ENCODE measurements at regions not wholly inside any gene's neighbourhood (a gene's known extent, or its start where the extent isn't known, plus 50 kb on each side); places are given as distances from the start of the nearest gene placed in this dataset.

DNA sequence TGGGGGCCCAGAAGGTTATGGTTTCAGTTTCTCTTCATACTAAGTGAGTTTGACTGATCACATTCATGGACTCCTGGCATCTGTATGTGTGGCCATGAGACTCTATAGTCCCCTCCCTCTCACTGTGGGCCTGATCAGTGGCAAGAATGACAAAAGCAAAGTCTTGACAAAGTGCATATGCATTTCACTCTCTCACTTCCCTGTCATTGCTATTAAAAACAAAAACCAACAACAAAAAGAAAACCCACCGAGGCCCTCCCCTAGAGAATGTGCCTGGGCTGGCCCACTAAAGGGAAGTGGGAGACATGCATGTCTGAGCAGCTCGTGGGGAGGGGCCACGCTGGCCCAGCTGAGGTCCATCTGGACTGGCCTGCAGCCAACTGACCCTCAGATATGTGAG lies 600.1 kb upstream of the RAB6C start:
- TF ChIP-seq, protein P1, sequence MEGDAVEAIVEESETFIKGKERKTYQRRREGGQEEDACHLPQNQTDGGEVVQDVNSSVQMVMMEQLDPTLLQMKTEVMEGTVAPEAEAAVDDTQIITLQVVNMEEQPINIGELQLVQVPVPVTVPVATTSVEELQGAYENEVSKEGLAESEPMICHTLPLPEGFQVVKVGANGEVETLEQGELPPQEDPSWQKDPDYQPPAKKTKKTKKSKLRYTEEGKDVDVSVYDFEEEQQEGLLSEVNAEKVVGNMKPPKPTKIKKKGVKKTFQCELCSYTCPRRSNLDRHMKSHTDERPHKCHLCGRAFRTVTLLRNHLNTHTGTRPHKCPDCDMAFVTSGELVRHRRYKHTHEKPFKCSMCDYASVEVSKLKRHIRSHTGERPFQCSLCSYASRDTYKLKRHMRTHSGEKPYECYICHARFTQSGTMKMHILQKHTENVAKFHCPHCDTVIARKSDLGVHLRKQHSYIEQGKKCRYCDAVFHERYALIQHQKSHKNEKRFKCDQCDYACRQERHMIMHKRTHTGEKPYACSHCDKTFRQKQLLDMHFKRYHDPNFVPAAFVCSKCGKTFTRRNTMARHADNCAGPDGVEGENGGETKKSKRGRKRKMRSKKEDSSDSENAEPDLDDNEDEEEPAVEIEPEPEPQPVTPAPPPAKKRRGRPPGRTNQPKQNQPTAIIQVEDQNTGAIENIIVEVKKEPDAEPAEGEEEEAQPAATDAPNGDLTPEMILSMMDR (IDR thresholded peaks at IDR 0.05; ENCODE audit: poor library complexity) = no peak
- TF ChIP-seq EZH2 (IDR thresholded peaks at IDR 0.05; ENCODE audit: borderline replicate concordance) = no peak
- TF ChIP-seq EZH2phosphoT487 (IDR thresholded peaks at IDR 0.05; ENCODE audit: low read depth, severe bottlenecking, unreplicated experiment) = no peak
